ENCODE measurements at regions not wholly inside any gene's neighbourhood (a gene's known extent, or its start where the extent isn't known, plus 50 kb on each side); places are given as distances from the start of the nearest gene placed in this dataset.

GRCh38 chr10:21097926-21098355 lies 200.8 kb upstream of the NEBL start:
- DNase-seq (ENCODE audit: low read depth), result no peak
- no peaks in the 10 kb centered on the region for H3K36me3 ChIP-seq (ENCODE audit: control insufficient read depth, insufficient read depth, low read length)
- no peak overlapping the region for H3K4me3 ChIP-seq (ENCODE audit: low read depth, low read length)
- FAIRE-seq, result no peak
- TF ChIP-seq CTCF (IDR thresholded peaks at IDR 0.05; ENCODE audit: insufficient read depth, low read length, severe bottlenecking), result no peak
- no peaks in the 10 kb centered on the region for H3K27me3 ChIP-seq (ENCODE audit: control insufficient read depth, insufficient read depth, low read length)

GRCh38 chr10:21095494-21096055 lies 198.5 kb upstream of the NEBL start:
- no peak for DNase-seq (ENCODE audit: low read depth)
- FAIRE-seq, result no peak
- H3K27me3 ChIP-seq (ENCODE audit: control insufficient read depth, insufficient read depth, low read length), result no peaks in the 10 kb centered on the region
- no peaks in the 10 kb centered on the region for H3K36me3 ChIP-seq (ENCODE audit: control insufficient read depth, insufficient read depth, low read length)
- H3K4me3 ChIP-seq (ENCODE audit: low read depth, low read length), result no peak overlapping the region
- no peak for TF ChIP-seq CTCF (IDR thresholded peaks at IDR 0.05; ENCODE audit: insufficient read depth, low read length, severe bottlenecking)

- no peak overlapping the region for H3K4me3 ChIP-seq (ENCODE audit: low read depth, low read length)
- no peaks in the 10 kb centered on the region for H3K36me3 ChIP-seq (ENCODE audit: control insufficient read depth, insufficient read depth, low read length)
- no peaks in the 10 kb centered on the region for H3K27me3 ChIP-seq (ENCODE audit: control insufficient read depth, insufficient read depth, low read length)
- TF ChIP-seq CTCF (IDR thresholded peaks at IDR 0.05; ENCODE audit: insufficient read depth, low read length, severe bottlenecking), result no peak
- no peak for FAIRE-seq
- no peak for DNase-seq (ENCODE audit: low read depth)
Observed at GRCh38 chr10:21095073-21095472, 198.0 kb upstream of the NEBL start.

- FAIRE-seq (no peak), DNase-seq (ENCODE audit: low read depth) (no peak)
- Histone ChIP-seq H3K4me3 (ENCODE audit: low read depth, low read length) (no peak overlapping the region), H3K27me3 (ENCODE audit: control insufficient read depth, insufficient read depth, low read length) (no peaks in the 10 kb centered on the region), H3K36me3 (ENCODE audit: control insufficient read depth, insufficient read depth, low read length) (no peaks in the 10 kb centered on the region)
- TF ChIP-seq CTCF (IDR thresholded peaks at IDR 0.05; ENCODE audit: insufficient read depth, low read length, severe bottlenecking), result no peak
Observed at GRCh38 chr10:21092683-21093524, 195.8 kb upstream of the NEBL start.

GRCh38 chr10:21090609-21091082 lies 193.5 kb upstream of the NEBL start:
- FAIRE-seq (no peak), DNase-seq (ENCODE audit: low read depth) (no peak)
- Histone ChIP-seq H3K36me3 (ENCODE audit: control insufficient read depth, insufficient read depth, low read length) (no peaks in the 10 kb centered on the region), H3K4me3 (ENCODE audit: low read depth, low read length) (no peak overlapping the region), H3K27me3 (ENCODE audit: control insufficient read depth, insufficient read depth, low read length) (no peaks in the 10 kb centered on the region)
- TF ChIP-seq CTCF (IDR thresholded peaks at IDR 0.05; ENCODE audit: insufficient read depth, low read length, severe bottlenecking), result no peak

All from bronchial epithelial cell (primary cell).